ENCODE measurements at regions not wholly inside any gene's neighbourhood (a gene's known extent, or its start where the extent isn't known, plus 50 kb on each side); places are given as distances from the start of the nearest gene placed in this dataset.

GRCh38 chr4:115260195-115260594, 146.8 kb upstream of the NDST4 start:
- dilution Hi-C loops (cut with HindIII; ENCODE audit: low sequenced_read_pairs, unreplicated experiment) (no loop called here), intact Hi-C loops (cut with micrococcal nuclease) (no loop called here), in situ Hi-C loops (cut with MboI; ENCODE audit: low sequenced_read_pairs) (no loop called here)
- no TSS peak for BruUV-seq (replicated peaks)
- Histone ChIP-seq H4K91ac (ENCODE audit: insufficient read depth, low read depth, low read length) (no peak overlapping the region), H3K18ac (ENCODE audit: low read depth, low read length) (no peak overlapping the region), H3K4me1 (ENCODE audit: control insufficient read depth, insufficient read depth, low read length) (no peaks in the 10 kb centered on the region), H2AK9ac (replicated peaks; ENCODE audit: low read depth, low read length, poor library complexity) (no peak overlapping the region), H2BK15ac (ENCODE audit: low read depth, low read length) (no peak overlapping the region), H3K9me3 (ENCODE audit: control insufficient read depth, insufficient read depth, low read length) (0 out of 2 replicates have a peak, but pooled peaks cover 2% of the 10 kb centered on the region), H2AFZ (replicated peaks; ENCODE audit: low read length, poor library complexity) (no peak overlapping the region), H3K4me3 (ENCODE audit: insufficient read depth, low read depth, low read length) (no peak overlapping the region), H3K9me1 (ENCODE audit: insufficient read depth, low read length) (no peaks in the 10 kb centered on the region), H3K56ac (ENCODE audit: extremely low read depth, insufficient read depth, low read length) (no peak overlapping the region), H2BK20ac (ENCODE audit: low read depth, low read length) (no peak overlapping the region), H3K9ac (ENCODE audit: low read depth, low read length) (no peak overlapping the region), H3K14ac (replicated peaks; ENCODE audit: low read depth, low read length) (no peak overlapping the region), H3K23ac (ENCODE audit: low read depth, low read length) (no peak overlapping the region), H4K20me1 (ENCODE audit: insufficient read depth, low read length) (no peaks in the 10 kb centered on the region), H3K27me3 (ENCODE audit: control insufficient read depth, insufficient read depth, low read length) (no peaks in the 10 kb centered on the region), H2BK120ac (ENCODE audit: low read depth, low read length) (no peak overlapping the region), H3K27ac (ENCODE audit: insufficient read depth, low read length) (no peak overlapping the region), H3K36me3 (ENCODE audit: control insufficient read depth, insufficient read depth, low read length) (no peaks in the 10 kb centered on the region), H4K8ac (ENCODE audit: low read depth in 2 of 2, low read length in 2 of 2) (no peak overlapping the region), H2AK5ac (ENCODE audit: low read depth, low read length) (no peak overlapping the region), H2BK5ac (ENCODE audit: low read depth, low read length, poor library complexity, severe bottlenecking) (no peak overlapping the region), H3K79me1 (ENCODE audit: low read depth in 1 of 2, low read length in 2 of 2) (no peaks in the 10 kb centered on the region), H3K4ac (ENCODE audit: low read depth, low read length) (no peak overlapping the region), H4K5ac (ENCODE audit: low read depth, low read length) (no peak overlapping the region), H3K4me2 (ENCODE audit: low read depth, low read length) (no peak overlapping the region)
- DNase-seq (no peak), ATAC-seq (ENCODE audit: low read depth) (no peak)
- TF ChIP-seq SMC3 (IDR thresholded peaks at IDR 0.05; ENCODE audit: low read depth, low read length) (no peak), MAFK (IDR thresholded peaks at IDR 0.05; ENCODE audit: low read depth, low read length) (no peak), MXI1 (IDR thresholded peaks at IDR 0.05; ENCODE audit: borderline replicate concordance, low read depth, low read length) (no peak), ELK1 (IDR thresholded peaks at IDR 0.05; ENCODE audit: borderline replicate concordance, low read depth, low read length) (no peak), CHD1 (IDR thresholded peaks at IDR 0.05; ENCODE audit: low read depth, low read length) (no peak), RAD21 (IDR thresholded peaks at IDR 0.05; ENCODE audit: low read length) (no peak), FOS (IDR thresholded peaks at IDR 0.05; ENCODE audit: low read depth, low read length) (no peak), BHLHE40 (IDR thresholded peaks at IDR 0.05; ENCODE audit: low read depth, low read length) (no peak), MAZ (IDR thresholded peaks at IDR 0.05; ENCODE audit: borderline replicate concordance, low read depth, low read length) (no peak), RCOR1 (IDR thresholded peaks at IDR 0.05; ENCODE audit: insufficient replicate concordance, low read length) (no peak), RFX5 (IDR thresholded peaks at IDR 0.05; ENCODE audit: low read depth, low read length) (no peak), CEBPB (IDR thresholded peaks at IDR 0.05; ENCODE audit: low read depth, low read length) (no peak), POLR2A (IDR thresholded peaks at IDR 0.05; ENCODE audit: low read depth, low read length) (no peak), USF2 (IDR thresholded peaks at IDR 0.05; ENCODE audit: low read depth, low read length) (no peak), NFE2L2 (IDR thresholded peaks at IDR 0.05; ENCODE audit: low read depth, low read length) (no peak)
- TF ChIP-seq, protein P1, sequence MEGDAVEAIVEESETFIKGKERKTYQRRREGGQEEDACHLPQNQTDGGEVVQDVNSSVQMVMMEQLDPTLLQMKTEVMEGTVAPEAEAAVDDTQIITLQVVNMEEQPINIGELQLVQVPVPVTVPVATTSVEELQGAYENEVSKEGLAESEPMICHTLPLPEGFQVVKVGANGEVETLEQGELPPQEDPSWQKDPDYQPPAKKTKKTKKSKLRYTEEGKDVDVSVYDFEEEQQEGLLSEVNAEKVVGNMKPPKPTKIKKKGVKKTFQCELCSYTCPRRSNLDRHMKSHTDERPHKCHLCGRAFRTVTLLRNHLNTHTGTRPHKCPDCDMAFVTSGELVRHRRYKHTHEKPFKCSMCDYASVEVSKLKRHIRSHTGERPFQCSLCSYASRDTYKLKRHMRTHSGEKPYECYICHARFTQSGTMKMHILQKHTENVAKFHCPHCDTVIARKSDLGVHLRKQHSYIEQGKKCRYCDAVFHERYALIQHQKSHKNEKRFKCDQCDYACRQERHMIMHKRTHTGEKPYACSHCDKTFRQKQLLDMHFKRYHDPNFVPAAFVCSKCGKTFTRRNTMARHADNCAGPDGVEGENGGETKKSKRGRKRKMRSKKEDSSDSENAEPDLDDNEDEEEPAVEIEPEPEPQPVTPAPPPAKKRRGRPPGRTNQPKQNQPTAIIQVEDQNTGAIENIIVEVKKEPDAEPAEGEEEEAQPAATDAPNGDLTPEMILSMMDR (conservative IDR thresholded peaks at IDR 0.05; ENCODE audit: low read depth, low read length), result no peak
- POLR2A ChIA-PET (ENCODE audit: unreplicated experiment), result no interaction called here
- CTCF ChIA-PET, result no interaction called here
- WGBS, 2 experiments (ENCODE audit: extremely low coverage in 2 of 2, insufficient read length in 1 of 2), result no CpG with 5 or more reads among the region's 1 CpG

Data from IMR-90 (cell line).